ENCODE measurements at regions not wholly inside any gene's neighbourhood (a gene's known extent, or its start where the extent isn't known, plus 50 kb on each side); places are given as distances from the start of the nearest gene placed in this dataset.
"Not testable (repeated sequence)": the region's sequence is repeated elsewhere in the genome, so short reads cannot be mapped to it uniquely, and the experiment has no call there.

DNA sequence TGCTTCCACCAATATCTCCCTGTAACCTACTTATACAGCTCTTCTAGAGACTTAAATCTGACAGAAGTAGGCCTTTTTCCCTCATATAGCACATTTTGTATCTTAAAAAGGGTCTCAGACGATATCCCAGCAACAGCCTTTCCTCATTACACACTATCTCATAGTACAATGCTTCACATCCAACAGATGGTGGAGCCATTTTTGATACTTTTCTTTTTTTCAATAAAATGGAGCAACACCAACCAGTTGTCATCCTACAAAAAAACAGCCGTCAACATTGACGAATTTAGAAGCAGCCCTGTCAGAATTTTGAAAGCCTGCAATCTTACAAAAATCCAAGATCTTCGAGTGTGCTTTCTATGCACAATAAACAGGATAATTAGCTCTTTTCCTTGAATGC is 145.9 kb upstream of the NEBL start:
- DNase-seq, result no peak

GRCh38 chr10:21042536-21042935 is 145.4 kb upstream of the NEBL start:
- DNase-seq, result no peak

DNA sequence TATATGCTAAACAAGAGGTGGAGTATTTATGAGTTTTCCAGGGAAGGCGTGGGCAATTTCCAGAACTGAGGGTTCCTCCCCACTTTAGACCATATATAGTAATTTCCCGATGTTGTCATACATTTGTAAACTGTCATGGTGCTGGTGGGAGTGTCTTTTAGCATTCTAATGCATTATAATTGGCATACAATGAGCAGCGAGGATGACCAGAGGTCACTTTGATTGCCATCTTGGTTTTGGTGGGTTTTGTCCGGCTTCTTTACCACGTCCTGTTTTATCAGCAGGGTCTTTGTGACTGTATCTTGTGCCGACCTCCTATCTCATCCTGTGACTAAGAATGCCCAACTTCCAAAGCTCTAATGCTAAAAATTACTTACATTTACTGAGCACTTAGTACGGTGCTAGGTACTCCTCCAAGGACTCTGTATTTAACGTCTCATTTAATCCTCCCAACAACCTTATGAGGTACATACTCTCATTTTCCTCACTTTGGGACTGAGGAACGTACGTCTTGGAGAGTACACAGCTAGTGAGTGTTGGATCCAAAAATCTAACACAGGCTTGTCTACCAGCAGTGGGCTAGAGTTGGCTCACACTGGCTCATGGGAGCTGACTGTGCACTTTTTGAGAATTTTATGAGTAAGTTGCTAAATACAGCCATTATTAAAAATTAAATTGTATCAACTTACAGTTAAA is 144.8 kb upstream of the NEBL start:
- no peak for DNase-seq

DNA sequence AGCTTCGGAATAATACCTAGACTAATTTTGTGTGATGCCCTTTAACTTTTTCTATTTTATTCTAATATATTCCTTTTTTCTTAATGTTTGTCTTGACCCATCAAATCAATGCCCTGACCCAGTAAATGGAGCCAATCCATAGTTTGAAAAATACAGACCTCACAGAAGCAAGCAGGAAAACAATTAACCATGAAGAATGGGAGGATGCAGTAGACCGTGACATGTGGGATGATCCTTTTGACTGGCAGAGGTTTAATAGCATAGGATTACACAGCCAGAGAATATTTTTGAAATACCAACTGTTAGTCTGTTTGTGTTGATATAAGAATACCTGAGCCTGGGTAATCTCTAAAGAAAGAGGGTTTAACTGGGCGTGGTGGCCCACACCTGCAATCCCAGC is 142.6 kb upstream of the NEBL start:
- DNase-seq, result no peak

DNA sequence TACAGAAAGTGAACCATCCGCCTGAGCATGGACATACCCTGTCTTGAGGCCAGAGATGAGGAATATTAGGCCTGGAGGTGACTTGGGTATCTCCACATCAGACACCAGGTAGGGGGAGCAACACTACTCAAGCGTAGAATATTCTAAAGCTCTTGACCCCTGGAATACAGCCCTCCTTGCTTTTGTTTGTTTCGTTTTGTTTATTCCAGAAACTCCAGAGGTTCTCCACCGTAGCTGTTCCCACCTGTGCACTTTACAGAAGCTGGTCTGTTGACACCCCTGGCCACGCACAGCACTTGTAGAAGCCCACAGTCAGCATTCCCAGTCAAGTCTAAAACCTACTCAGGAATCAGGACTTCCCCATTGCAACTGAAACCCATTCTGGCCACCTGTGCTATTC is 139.6 kb upstream of the NEBL start:
- no peak for DNase-seq

DNA sequence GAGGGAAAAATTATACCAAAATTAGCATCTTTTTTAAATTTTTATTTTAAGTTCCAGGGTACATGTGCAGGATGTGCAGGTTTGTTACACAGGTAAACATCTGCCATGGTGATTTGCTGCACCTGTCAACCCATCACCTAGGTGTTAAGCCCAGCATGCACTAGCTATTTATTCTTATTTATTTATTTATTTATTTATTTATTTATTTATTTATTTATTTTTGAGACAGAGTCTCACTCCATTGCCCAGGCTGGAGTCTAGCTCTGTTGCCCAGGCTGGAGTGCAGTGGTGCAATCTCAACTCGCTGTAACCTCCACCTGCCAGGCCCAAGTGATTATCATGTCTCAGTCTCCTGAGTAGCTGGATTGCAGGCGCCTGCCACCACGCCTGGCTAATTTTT is 137.7 kb upstream of the NEBL start:
- DNase-seq, result not testable (repeated sequence)

- DNase-seq, result no peak
Observed at GRCh38 chr10:21034241-21034640, 137.1 kb upstream of the NEBL start.

DNA sequence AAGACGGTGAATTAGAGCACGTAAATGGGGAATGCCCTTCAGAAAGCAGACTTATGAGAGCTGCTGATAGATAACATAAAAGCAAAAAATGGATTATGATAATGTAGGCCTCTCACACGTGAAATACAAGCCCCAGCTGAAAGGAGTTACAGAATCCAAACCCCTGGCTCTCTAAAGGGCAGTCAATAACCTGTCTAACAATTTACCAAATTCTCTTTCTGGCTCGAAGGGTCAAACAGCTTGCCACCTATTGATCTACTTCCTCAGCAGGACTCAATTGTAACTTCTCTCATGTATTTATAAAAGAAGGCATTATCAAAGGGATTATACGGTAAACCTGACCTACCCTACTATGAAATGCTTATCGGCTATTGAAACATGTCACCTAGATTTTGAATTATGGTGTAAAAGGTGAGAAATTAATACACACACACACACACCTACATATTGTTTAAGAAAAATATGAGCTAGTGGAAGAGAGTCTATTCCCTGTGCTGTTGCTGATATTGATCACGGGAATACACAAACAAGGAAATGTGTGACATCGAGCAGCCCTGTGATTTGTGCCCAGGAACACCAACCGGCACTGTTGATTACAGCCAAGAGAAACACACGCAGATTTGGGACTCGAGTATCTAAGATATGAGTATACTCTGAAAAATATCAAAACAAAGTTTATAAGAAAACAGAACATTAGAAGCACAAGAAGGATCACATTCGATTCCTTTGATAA is 135.6 kb upstream of the NEBL start:
- no peak for DNase-seq

- no peak for DNase-seq
Observed at GRCh38 chr10:21031232-21031795, 134.2 kb upstream of the NEBL start.

- no peak for DNase-seq
Observed at GRCh38 chr10:21030091-21030490, 133.0 kb upstream of the NEBL start.

DNA sequence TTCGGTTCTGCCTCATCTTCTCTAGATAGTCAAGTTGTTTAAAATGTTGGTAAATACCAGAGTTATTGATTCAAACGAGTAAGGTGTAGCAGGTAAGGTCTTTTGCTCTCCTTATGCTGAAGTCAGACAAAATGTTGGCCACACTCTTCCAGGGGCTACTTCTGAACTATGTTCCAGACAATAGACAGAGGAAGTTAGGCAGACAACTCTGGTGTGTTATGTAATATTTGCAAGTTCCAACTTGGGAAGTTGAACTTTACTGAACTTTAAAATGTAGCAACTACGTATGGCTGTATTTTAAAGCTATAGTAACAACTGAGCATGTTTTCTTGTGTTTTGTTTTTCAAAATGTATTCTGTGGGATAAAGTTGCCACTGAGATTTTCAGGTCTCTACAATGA is 125.7 kb upstream of the NEBL start:
- no peak for DNase-seq

GRCh38 chr10:21021843-21022594 is 124.9 kb upstream of the NEBL start:
- no peak for DNase-seq

GRCh38 chr10:21021231-21021630 is 124.1 kb upstream of the NEBL start:
- DNase-seq, result no peak

GRCh38 chr10:21020545-21020944 is 123.4 kb upstream of the NEBL start:
- DNase-seq, result no peak

GRCh38 chr10:21019436-21019835 is 122.3 kb upstream of the NEBL start:
- DNase-seq, result no peak

DNA sequence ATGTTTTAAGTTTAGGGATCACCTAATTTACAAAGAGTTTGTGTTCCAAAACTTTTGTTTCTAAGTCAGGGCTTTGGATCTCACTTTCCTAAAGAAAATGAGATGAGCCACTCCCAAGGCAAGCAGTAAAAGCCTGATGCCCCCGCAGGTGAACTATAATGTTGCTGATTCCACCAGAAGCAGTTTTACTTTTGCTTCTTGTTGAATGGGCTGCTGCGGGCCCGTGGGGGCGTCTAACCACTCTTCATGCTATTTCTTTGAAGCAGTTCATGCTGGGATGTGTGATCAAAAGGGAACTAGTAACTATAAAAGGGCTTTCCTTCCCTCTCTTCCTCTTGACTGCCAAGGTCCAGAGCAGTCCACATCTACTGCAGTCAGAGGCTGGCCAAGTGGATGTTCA is 118.7 kb upstream of the NEBL start:
- no peak for DNase-seq

DNA sequence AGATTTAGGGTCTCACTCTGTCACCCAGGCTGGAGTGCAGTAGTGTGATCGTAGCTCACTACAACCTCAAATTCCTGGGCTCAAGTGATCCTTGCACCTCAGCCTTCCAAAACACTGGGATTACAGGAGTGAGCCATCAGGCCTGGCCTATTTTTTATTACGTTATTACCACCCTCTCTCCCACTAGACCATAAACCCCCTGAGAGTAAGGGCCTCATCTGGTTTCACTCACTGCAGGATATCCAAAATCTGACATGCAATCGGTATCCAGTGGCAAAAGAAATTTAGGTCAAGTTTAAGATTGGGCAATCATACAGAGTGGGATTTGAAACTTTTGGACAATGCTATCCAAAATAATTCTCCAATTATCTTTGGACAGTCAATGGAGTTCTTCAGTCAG is 117.0 kb upstream of the NEBL start:
- DNase-seq, result no peak

DNA sequence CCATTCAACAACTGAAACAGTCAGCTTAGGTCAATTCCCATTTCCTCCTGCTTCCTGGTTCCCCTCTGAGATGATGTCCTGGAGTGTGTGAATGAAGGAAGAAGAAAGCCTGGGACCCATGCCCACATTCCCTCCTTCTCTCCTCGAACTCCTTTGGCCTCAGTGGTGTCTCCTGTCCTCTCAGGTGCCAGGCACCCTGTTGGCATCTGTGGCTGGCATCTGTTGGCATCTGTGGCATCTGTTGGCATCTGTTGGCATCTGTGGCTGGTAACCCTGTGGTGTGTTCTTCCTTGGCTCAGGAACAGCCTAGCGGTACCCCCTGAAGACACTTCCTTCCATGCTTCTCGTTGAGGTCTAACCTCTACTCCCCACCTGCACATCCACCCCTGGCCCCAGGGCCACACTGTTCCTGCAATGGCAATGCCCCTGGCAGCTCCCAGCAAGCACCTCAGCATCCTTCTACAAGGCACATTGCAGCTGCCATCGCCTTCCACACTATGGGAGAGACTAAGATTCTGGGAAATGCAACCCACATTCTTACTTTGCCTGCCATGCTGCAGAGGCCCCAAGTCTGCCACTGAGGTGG is 114.4 kb upstream of the NEBL start:
- DNase-seq, result no peak

GRCh38 chr10:21010615-21011014 is 113.5 kb upstream of the NEBL start:
- DNase-seq, result no peak

DNA sequence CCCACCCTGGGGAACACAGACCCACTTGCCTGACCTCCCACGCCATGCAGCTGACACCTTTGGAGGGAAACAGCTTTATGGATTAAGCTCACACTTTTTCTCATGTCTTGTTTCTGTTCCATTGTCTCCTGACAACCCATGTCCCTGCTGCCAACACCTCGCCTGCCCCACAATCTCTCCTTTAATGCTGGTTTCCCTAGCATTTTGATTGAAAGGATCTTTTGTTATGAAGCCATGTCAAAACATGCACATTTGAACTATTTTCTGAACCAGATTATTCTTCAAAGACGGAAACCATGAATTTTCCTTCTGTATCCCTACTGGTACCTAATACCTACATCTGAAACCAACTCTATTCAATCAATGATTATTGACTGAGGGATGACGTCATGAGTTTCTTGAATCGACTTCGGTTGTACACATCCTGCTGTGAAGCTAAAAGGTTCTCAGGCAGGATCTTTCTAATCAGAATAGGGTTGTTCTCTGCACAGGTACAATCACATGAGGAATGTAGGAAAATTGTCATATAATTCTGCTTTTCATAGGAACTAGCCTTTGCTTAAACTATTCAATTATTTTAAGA is 106.2 kb upstream of the NEBL start:
- DNase-seq, result no peak

DNA sequence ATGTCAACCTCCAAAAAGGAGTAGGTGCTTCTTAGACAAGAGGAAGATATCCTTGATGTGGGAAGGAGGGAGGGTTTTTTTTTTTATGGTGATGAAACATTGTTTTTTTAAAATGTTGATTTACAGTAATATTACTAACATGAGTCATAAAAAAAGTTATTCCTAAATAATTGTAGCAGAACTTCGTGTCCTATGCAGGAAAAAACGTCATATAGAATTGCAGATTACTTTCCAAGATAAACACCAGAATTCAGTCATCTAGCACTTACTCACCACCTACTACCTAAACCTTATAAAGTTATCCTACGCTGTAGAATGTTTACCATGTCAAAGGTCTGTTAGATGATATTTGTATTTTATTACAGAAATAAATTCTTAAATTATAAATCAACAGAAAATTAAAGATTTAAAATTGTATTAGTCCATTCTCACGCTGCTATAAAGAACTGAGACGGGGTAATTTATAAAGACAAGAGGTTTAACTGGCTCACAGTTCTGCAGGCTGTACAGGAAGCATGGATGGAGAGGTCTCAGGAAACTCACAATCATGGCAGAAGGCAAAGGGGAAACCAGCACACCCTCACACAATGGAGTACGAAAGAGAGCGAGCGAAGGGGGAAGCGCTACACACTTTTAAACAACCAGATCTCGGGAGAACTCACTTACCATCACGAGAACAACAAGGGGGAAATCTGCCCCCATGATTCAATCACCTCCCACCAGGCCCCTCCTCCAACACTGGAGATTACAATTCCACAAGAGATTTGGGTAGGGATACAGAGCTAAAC is 105.2 kb upstream of the NEBL start:
- no peak for DNase-seq

- DNase-seq, result no peak
Observed at GRCh38 chr10:20999699-21000098, 102.6 kb upstream of the NEBL start.

Measured in NCI-H1436 treated with DMSO at 0.1 percent for 48 hours (cell line).